ENCODE measurements at regions not wholly inside any gene's neighbourhood (a gene's known extent, or its start where the extent isn't known, plus 50 kb on each side); places are given as distances from the start of the nearest gene placed in this dataset.

- DNase-seq (ENCODE audit: extremely low read depth, low read depth, low spot score): no peak
These were observed 68.0 kb upstream of the RIOK3 start for GRCh38 chr18:23384778-23385736.

- DNase-seq (ENCODE audit: extremely low read depth, low read depth, low spot score): no peak
These were observed 66.8 kb upstream of the RIOK3 start for GRCh38 chr18:23386317-23386716.

GRCh38 chr18:23387265-23387664, 65.8 kb upstream of the RIOK3 start:
- DNase-seq (ENCODE audit: extremely low read depth, low read depth, low spot score): no peak

- no peak for DNase-seq (ENCODE audit: extremely low read depth, low read depth, low spot score)
These were observed 64.7 kb upstream of the RIOK3 start for GRCh38 chr18:23388357-23388756.

GRCh38 chr18:23391156-23391555, 61.9 kb upstream of the RIOK3 start:
- no peak for DNase-seq (ENCODE audit: extremely low read depth, low read depth, low spot score)

GRCh38 chr18:23397907-23398306, 55.2 kb upstream of the RIOK3 start:
- DNase-seq (ENCODE audit: extremely low read depth, low read depth, low spot score): no peak

- DNase-seq (ENCODE audit: extremely low read depth, low read depth, low spot score): no peak
These were observed 54.7 kb upstream of the RIOK3 start for GRCh38 chr18:23398401-23398800.

- DNase-seq (ENCODE audit: extremely low read depth, low read depth, low spot score): no peak
These were observed 54.0 kb upstream of the RIOK3 start for GRCh38 chr18:23399067-23399466.

- no peak for DNase-seq (ENCODE audit: extremely low read depth, low read depth, low spot score)
These were observed 52.2 kb upstream of the RIOK3 start for GRCh38 chr18:23400918-23401317.

GRCh38 chr18:23401400-23402347, 51.4 kb upstream of the RIOK3 start:
- peak; percentile 84 for DNase-seq (ENCODE audit: extremely low read depth, low read depth, low spot score)

Measured in glomerular endothelial cell (primary cell).